ENCODE measurements at regions not wholly inside any gene's neighbourhood (a gene's known extent, or its start where the extent isn't known, plus 50 kb on each side); places are given as distances from the start of the nearest gene placed in this dataset.

- TF ChIP-seq POLR2A (IDR thresholded peaks at IDR 0.05; ENCODE audit: low read depth, low read length): no peak
- no peak for TF ChIP-seq POLR2AphosphoS5 (IDR thresholded peaks at IDR 0.05; ENCODE audit: low read depth, low read length)
These were observed 244.3 kb downstream of the ZIC1 start for GRCh38 chr3:147653367-147653923.
